ENCODE measurements at regions not wholly inside any gene's neighbourhood (a gene's known extent, or its start where the extent isn't known, plus 50 kb on each side); places are given as distances from the start of the nearest gene placed in this dataset.
"Not testable (repeated sequence)": the region's sequence is repeated elsewhere in the genome, so short reads cannot be mapped to it uniquely, and the experiment has no call there.

DNA sequence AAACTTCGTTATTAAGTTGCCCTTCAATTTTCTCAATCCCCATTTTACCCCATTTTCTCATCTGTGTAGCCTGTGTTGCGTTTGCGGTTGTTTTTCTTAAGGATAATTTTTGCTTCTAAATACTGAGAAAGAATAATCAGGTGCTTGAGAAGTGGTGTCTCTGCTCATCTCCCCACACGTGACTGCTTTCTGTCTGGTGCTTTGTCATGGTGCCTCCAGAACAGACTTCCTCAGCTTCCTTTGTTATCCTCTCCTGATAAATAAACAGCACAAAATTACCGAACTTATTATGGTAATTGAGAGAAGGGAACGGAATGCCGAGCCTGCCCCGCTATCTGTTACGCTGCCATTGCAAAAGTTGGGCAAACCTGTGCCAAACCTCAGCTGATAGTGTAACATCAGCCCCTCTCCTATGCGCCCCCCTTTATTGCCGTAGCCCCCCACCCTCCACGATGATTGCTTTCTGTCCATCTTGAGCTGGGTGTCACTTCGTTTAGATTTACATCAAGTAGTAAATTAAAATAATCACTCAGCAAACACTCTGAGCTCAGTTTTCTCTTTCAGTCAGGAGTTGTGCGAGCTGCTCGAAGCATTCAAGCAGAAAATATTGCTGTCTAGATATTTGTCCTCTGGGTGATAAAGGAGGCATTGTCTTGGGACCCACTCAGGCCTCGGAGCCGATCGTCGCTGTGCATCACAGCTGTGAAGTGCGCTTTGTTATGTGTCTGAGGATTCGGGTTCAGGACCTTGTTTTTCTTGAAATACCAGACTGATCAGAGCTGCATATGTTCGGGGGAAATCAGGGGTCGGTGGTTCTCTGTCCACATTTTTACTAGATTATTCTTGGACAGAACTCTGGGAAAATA lies 1008.5 kb upstream of the FANCL start:
- DNase-seq (ENCODE audit: low read depth in 2 of 3, low spot score in 2 of 3), result no peak

DNA sequence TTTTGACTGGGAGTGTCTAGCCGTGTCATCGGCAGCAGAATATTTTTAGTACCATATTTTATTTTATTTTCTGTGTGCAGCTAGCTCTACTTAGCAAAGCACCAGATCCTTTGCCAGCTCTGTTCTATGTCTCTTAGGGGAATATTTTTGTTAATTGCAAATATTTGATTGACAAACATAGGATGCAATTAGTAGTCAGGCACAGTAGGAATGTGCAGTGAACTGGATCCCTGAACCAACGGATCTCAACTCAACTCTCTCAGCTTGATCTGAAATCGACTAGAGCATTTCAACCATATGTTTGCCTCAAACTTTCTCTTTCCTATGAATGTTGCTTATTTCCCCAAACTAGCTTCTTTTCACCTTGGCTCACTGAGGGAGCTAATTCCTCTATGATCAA lies 998.0 kb upstream of the FANCL start:
- DNase-seq (ENCODE audit: low read depth in 2 of 3, low spot score in 2 of 3), result no peak

- no peak for DNase-seq (ENCODE audit: low read depth in 2 of 3, low spot score in 2 of 3)
These were observed 996.2 kb upstream of the FANCL start for GRCh38 chr2:59237311-59237710.

- no peak for DNase-seq (ENCODE audit: low read depth in 2 of 3, low spot score in 2 of 3)
These were observed 995.6 kb upstream of the FANCL start for GRCh38 chr2:59236723-59237122.

DNA sequence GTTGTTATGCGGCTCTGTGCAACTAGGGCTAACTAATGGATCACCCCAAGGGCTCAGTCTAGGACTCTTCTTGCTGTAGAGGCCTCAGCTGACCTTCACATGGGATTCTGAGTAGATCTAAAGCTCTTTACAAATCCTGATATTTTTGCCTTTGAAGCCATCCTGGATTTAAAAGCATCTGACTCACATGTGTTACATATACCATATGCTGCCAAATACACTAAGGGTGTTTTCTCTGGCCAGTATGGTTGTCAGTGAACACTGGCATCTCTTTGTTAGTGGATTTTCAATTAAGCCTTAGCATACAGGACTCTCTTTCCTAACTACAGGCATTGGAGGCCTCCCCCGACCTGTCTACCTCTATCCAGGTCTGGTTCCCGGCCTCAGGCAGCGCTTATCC lies 992.8 kb upstream of the FANCL start:
- no peak for DNase-seq (ENCODE audit: low read depth in 2 of 3, low spot score in 2 of 3)

GRCh38 chr2:59233448-59233847 lies 992.3 kb upstream of the FANCL start:
- no peak for DNase-seq (ENCODE audit: low read depth in 2 of 3, low spot score in 2 of 3)

DNA sequence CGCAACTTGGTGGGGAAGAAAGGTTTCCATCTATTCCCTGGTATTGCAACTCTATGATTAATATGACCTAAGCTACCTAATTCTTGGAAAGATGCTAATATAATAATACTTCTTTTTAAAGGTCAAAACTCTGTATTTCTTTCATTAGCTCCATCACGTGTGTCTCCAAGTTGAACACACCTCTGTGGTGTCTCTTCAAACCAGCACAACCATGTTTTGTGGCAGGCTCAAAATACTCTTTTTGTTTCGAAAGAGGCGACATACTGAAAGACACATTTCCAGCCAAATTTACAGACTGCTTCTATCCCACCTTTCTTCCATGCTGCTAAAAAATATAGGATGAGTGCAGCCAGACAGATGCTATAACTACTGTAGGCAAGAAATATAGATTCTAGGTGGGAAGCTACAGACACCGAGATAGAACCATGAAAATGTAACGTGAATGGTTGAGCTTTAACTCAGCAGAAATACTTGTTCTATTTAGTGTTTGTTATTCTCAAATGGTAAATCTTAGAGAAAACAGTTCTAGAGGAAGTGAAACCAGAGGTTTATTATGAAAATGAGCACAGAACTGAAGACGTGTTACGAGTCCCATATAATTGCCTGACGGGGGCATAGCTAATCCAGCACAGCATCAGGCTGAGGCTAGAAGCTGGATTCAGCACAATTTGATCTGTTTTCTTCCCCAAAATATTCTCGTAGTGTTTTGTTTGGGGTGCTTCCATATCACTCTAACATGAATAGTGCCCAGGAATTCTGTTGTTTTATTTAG lies 991.5 kb upstream of the FANCL start:
- DNase-seq (ENCODE audit: low read depth in 2 of 3, low spot score in 2 of 3), result no peak

DNA sequence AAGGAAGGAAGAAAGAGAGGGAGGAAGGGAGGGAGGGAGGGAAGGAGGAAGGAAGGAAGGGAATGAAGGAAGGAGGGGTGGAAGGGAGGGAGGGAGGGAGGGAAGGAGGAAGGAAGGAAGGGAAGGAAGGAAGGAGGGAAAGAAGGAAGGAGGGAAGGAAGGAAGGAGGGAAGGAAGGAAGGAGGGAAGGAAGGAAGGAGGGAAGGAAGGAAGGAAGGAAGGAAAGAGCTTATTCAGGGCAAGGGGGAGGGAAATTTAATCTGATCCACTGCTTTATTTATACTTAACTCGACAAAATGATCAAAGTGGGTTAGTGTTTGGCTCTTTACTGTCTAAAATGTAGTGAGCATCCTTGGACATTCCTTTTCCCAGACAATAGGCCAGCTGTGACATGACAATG lies 985.2 kb upstream of the FANCL start:
- DNase-seq (ENCODE audit: low read depth in 2 of 3, low spot score in 2 of 3), result not testable (repeated sequence)

GRCh38 chr2:59223742-59224141 lies 982.6 kb upstream of the FANCL start:
- DNase-seq (ENCODE audit: low read depth in 2 of 3, low spot score in 2 of 3), result no peak

GRCh38 chr2:59217360-59217759 lies 976.2 kb upstream of the FANCL start:
- DNase-seq (ENCODE audit: low read depth in 2 of 3, low spot score in 2 of 3), result no peak

DNA sequence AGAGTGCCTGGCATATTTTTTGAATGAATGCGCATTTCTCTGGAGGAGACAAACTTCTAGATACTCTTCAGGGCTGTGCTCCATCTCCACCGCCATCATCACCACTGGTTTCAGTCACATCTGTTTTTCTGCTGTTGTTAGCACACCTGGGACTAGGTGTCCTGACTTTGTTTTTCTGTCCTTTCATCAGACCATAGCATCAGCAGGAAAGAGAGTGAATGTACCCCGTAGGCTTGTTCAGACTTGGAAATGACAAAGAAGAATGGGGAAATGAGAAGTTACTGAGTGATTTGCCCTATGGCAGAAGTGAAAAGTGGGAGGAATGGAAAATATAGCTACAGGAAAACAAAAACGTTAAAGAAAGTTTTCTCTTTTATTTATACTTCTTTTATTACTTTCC lies 965.2 kb upstream of the FANCL start:
- DNase-seq (ENCODE audit: low read depth in 2 of 3, low spot score in 2 of 3), result no peak

DNA sequence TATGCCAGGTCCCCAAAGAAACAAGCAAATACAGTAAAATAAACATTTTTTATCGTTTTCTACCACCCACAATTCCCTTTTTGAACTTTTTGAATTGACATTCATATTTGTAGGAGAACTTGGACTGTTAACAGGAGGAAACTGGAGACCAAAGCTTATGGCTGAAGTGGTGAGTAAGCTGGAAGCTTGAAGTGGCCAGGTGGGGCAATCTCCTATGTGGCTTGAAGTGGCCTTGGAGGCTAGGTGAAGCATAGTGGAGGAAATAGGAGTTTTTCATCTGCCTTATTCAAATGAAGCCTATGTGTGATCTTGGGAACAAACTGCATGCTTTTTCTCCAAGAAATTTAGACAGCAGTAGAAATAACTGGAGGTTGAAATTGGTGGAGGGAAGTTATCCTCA lies 962.9 kb upstream of the FANCL start:
- no peak for DNase-seq (ENCODE audit: low read depth in 2 of 3, low spot score in 2 of 3)

DNA sequence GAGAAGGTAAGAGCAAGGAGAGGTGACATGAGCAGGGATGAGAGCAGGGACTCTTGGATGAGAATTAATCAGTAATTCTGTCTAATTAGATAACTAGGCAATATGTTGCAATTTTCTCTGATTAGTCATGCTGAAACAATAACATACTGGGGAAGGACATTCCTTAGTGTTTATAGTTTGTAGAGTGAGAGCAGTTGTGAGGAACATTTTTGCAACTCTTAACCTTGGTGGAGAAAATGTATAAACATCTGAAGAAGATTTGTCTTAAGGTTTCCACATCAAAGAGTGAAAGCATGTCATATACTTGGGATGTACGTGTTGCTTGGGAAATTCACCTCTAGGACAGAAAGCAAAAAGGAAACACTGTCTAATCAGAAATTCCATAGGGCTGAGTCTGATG lies 955.4 kb upstream of the FANCL start:
- no peak for DNase-seq (ENCODE audit: low read depth in 2 of 3, low spot score in 2 of 3)

GRCh38 chr2:59195851-59196250 lies 954.7 kb upstream of the FANCL start:
- DNase-seq (ENCODE audit: low read depth in 2 of 3, low spot score in 2 of 3), result no peak

DNA sequence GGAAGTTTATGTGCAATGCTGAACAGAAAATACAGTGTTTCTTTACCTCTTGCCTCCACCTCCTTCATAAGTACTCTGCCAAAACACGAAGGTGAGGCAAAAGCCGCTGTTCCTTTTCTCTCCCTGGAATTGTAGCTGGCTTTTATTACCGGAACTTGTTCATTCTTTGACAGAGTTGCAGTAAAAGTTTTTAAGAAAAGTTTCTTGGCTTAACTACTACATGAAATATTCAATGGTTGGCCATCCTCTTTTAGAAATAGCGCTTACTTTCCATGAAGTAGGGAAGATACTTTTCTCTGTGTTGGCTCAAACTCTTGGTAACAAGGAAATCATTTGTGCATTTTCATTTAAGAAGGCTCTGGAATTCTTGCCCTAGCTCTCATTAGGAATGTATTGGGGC lies 950.7 kb upstream of the FANCL start:
- no peak for DNase-seq (ENCODE audit: low read depth in 2 of 3, low spot score in 2 of 3)

DNA sequence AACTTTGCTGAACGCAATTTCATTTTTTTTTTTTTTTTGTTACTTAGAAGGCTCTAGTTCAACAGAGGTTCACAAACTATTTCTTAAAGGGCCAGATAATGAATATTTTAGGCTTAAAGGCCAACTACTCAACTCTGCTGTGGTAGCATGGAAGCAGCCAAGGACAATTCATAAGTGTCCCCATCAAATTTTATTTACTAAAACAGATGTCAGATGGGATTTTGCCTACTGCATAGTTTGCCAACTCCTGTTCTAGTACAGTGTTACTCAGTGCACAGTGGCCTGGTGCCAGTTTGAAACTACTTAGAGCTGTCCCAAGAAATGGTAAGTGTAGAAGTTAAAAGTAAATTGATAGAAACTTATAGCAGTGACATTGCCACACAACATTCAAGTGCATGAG lies 949.4 kb upstream of the FANCL start:
- no peak for DNase-seq (ENCODE audit: low read depth in 2 of 3, low spot score in 2 of 3)

DNA sequence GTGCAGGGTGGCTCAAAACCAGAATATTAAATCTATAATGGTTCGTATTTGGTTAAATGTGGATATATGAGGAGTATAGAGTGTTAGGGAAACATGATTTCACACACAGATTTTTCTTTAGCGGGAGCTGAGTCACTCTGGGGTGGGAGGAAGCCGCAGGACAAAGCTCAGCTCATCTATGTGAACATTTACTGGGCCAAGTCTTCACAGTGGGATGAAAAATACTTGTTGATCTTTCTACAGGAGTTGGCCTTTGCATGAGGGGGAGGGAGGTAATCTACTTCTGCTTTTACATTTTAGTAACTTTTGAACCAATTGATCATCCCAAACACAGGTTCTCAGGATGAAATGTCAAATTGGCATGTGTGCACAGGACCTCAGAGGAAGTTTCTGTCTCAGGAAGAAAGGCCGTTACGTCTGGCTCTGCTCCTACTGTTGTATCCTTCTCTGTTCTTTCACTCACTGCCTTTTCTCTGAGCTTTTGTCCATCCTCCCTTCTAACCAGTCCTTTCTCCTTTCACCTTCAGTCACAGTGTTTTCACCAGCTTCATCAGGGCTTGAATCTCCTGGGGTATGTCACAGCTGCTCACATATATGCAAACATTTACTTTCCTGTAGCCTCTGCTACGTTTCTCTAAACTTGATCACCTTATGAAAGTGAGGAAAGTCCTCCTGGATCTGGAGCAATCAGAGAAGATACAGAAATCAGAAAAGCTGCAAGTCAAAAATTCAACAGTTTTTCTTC lies 943.3 kb upstream of the FANCL start:
- peak in 2 of 3 donors; percentile 35 to 73 for DNase-seq (ENCODE audit: low read depth in 2 of 3, low spot score in 2 of 3)

- no peak for DNase-seq (ENCODE audit: low read depth in 2 of 3, low spot score in 2 of 3)
These were observed 941.9 kb upstream of the FANCL start for GRCh38 chr2:59183070-59183469.

- DNase-seq (ENCODE audit: low read depth in 2 of 3, low spot score in 2 of 3), result peak in 2 of 3 donors; percentile 38 to 51
These were observed 941.1 kb upstream of the FANCL start for GRCh38 chr2:59182249-59182648.

GRCh38 chr2:59181347-59181746 lies 940.2 kb upstream of the FANCL start:
- DNase-seq (ENCODE audit: low read depth in 2 of 3, low spot score in 2 of 3), result no peak

DNA sequence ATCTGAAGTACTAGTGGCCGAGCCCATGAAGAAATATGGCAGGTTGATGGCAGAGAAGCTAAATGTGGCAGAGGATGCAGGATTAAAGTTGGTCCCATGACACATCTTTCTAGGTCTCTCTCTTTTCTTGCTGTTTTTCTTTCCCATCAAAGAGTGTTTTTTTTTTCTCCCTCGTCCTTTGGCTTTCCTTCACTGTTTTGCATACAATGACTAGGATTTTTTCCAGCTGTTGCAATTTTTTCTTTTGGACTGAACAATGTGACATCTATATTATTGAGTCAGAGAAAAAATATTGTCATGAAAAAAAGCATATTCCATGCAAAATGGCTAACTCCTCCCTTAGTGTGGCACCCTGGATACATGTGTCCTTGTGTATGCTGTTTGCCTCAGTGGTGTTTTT lies 939.5 kb upstream of the FANCL start:
- no peak for DNase-seq (ENCODE audit: low read depth in 2 of 3, low spot score in 2 of 3)
